Coronary artery (tissue), 2 donors: ENCODE measurements at regions not wholly inside any gene's neighbourhood (a gene's known extent, or its start where the extent isn't known, plus 50 kb on each side); places are given as distances from the start of the nearest gene placed in this dataset.

Experiments used
- DNase-seq: peaks from one replicate; pipeline ENCODE4 v3.0.0-alpha.2; 2017; ENCODE audit warnings: low spot score
- H3K27ac ChIP-seq, 2 donors: fragments of 200-600 bp; sonication (generic); one replicate each; pipeline ENCODE4 v1.5.1; 2016 to 2019
- H3K4me3 ChIP-seq: fragments of 200-600 bp; sonication (generic); 2 replicates; pipeline ENCODE4 v1.5.1; 2016; ENCODE audit warnings: mild to moderate bottlenecking, moderate library complexity
- CTCF ChIP-seq: fragments of 200-600 bp; sonication (generic); IDR thresholded peaks from one replicate; pipeline ENCODE4 v1.5.1; 2019; ENCODE audit warnings: antibody characterized with exemption

GRCh38 chrX:26007462-26007861 is 130.7 kb upstream of the MAGEB18 start:
- DNase-seq = no peak
- no peak overlapping the region for H3K27ac ChIP-seq
- H3K4me3 ChIP-seq = no peak overlapping the region
- TF ChIP-seq CTCF = no peak

- no peak for DNase-seq
- no peak for TF ChIP-seq CTCF
- H3K4me3 ChIP-seq = no peak overlapping the region
- H3K27ac ChIP-seq = no peak overlapping the region
Measured at GRCh38 chrX:26008042-26008441, 130.1 kb upstream of the MAGEB18 start.

GRCh38 chrX:26008691-26009090 is 129.5 kb upstream of the MAGEB18 start:
- TF ChIP-seq CTCF = no peak
- no peak for DNase-seq
- H3K27ac ChIP-seq = no peak overlapping the region
- no peak overlapping the region for H3K4me3 ChIP-seq

- no peak for DNase-seq
- Histone ChIP-seq H3K4me3 (no peak overlapping the region), H3K27ac (no peak overlapping the region)
- TF ChIP-seq CTCF = no peak
Measured at GRCh38 chrX:26019386-26019785, 118.8 kb upstream of the MAGEB18 start.

- H3K27ac ChIP-seq = no peak overlapping the region
- no peak for DNase-seq
- H3K4me3 ChIP-seq = no peak overlapping the region
- no peak for TF ChIP-seq CTCF
Measured at GRCh38 chrX:26026179-26026578, 112.0 kb upstream of the MAGEB18 start.

- H3K27ac ChIP-seq = no peak overlapping the region
- no peak for DNase-seq
- no peak overlapping the region for H3K4me3 ChIP-seq
- no peak for TF ChIP-seq CTCF
Measured at GRCh38 chrX:26032111-26032912, 105.8 kb upstream of the MAGEB18 start.

- H3K4me3 ChIP-seq = no peak overlapping the region
- TF ChIP-seq CTCF = no peak
Measured at GRCh38 chrX:26037367-26037766, 100.8 kb upstream of the MAGEB18 start.

More at GRCh38 chrX:26037367-26037766, 100.8 kb upstream of the MAGEB18 start:
- no peak for DNase-seq
- no peak overlapping the region for H3K27ac ChIP-seq
